ENCODE measurements at regions not wholly inside any gene's neighbourhood (a gene's known extent, or its start where the extent isn't known, plus 50 kb on each side); places are given as distances from the start of the nearest gene placed in this dataset.
"Not testable (repeated sequence)": the region's sequence is repeated elsewhere in the genome, so short reads cannot be mapped to it uniquely, and the experiment has no call there.

DNA sequence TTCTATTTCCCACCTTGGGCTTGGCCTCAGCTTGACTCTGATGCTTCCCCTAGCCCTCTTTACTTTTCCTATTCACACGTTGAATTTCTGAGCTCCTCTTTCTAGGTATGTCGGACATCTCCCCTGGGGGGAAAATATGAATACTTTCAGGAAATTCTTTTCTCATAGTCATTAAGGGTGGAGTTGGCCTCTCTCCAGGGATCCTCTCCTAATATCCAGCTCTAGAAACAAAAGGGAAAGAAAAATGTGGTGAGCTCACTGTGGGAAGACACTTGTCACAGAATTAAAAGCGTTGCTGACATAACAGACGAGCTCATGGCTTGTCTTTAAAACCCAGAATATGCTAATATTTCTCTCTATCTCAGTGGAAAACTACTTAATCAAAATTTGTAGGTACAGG lies 132.7 kb upstream of the MEX3C start:
- intact Hi-C loops (cut with micrococcal nuclease) = no loop called here

DNA sequence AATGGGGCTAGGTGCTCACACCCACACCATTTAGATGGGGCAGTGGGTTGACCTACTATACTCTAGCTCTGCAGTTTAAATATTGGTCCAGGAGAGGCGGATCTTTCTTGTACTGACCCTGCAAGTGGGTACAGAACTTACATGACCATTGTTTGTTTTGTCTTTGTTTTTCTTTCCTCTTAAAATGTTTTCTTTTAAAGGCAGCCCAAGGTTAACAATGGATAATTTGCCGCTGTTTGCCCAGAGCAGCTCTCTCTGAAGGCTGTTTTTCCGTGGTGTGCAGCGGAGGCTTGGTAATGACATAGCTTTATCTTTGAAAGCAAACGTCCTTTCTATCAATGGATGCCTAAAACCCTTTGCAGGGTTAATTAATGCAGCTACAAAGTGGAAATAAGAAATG lies 133.3 kb upstream of the MEX3C start:
- intact Hi-C loops (cut with micrococcal nuclease) = no loop called here

DNA sequence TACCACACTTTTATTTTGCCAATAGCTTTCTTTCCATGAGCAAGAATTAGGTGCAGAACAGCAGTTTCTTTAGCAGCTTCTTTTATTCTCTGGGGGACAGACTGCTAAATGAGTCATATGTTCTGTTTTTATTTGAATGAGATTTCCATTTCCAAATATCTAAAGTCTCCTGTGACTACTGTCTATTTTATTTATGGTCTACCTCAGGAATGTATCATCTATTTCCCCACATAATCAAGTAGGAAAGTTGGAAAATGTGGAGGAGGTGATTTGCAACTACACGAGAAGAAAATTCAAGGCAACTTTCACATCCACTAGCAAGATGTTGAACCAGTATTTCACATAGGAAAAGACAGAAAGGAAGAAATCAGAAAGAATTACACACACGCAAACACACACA lies 139.9 kb upstream of the MEX3C start:
- intact Hi-C loops (cut with micrococcal nuclease) = no loop called here

DNA sequence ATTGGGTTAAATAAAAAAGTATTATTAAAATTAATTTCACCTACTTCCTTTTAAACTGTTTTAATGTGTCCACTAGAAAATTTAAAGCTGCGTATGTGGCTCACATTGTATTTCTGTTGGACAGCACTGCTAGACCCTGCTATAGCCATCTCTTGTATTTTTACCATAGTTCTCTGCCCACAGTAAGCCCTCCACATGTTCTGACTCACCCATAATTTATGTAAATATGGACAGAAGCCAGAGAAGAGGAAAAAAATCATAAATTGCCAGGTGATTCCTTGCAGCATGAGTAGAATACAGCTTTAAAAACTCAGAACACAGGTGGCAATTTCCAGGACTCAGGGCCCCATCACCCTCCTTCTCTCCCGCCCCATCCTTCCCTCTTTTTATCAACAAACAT lies 142.4 kb upstream of the MEX3C start:
- intact Hi-C loops (cut with micrococcal nuclease) = no loop called here

DNA sequence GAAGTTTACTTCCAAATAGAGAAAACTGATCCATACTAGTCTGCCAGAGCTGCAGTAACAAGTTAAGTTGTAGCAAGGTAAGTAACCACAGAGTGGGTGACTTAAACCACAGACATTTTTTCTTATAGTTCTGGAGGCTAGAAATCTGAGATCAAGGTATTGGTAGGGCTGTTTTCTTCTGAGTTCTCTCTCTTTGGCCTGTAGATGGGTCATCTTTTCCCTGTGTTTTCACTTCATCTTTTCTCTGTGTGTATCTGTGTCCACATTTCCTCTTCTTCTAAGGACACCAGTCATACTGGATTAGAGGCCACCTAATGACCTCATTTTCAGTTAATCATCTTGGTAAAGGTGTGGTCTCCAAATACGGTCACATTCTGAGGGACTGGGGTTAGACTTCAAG lies 142.9 kb upstream of the MEX3C start:
- intact Hi-C loops (cut with micrococcal nuclease) = no loop called here

GRCh38 chr18:51342815-51343214 lies 145.3 kb upstream of the MEX3C start:
- intact Hi-C loops (cut with micrococcal nuclease) = no loop called here

- intact Hi-C loops (cut with micrococcal nuclease) = no loop called here
Measured at GRCh38 chr18:51345848-51346391, 148.4 kb upstream of the MEX3C start.

DNA sequence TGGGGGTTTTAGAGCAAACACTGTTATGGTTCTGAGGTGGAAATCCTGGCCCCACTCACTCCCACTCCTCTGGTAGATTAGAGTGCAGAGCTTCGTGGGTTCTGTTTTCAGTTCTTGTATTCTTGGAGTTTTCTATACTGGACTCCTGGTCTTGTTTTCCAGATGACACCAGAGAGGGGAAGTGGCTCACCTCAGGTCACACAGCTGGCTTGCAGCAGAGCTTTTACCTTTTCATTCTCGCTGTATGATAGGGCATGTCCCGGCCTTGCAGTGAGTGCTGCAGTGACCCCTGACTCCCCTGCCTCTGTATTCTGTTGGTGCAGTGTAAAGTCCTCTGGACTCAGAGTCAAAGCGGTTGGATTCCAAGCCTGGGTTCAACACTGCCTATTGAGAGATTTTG lies 148.9 kb upstream of the MEX3C start:
- intact Hi-C loops (cut with micrococcal nuclease) = no loop called here

GRCh38 chr18:51350081-51350480 lies 152.6 kb upstream of the MEX3C start:
- intact Hi-C loops (cut with micrococcal nuclease) = no loop called here

- intact Hi-C loops (cut with micrococcal nuclease) = no loop called here
Measured at GRCh38 chr18:51355841-51356240, 158.4 kb upstream of the MEX3C start.

- intact Hi-C loops (cut with micrococcal nuclease) = not testable (repeated sequence)
Measured at GRCh38 chr18:51360301-51360700, 162.8 kb upstream of the MEX3C start.

- intact Hi-C loops (cut with micrococcal nuclease) = no loop called here
Measured at GRCh38 chr18:51361130-51361860, 163.8 kb upstream of the MEX3C start.

DNA sequence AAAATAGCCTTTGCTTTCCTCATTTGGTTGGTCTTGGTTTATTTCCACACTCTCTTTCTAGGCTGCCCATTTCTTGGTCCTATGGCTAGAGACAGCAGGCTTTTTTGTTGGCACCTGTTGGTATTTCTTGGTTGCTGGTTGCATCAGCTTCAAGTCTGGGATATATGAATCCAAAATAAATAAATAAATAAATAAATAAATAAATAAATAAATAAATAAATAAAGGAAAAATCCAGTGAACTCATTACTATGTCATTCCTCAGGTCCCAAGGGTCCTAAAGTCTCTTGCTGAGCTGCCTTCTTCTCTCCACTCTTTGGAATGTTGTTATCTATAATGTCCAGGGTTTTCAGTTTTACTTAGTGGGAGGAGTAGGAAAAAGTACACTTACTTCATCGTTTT lies 165.9 kb upstream of the MEX3C start:
- intact Hi-C loops (cut with micrococcal nuclease) = no loop called here

- intact Hi-C loops (cut with micrococcal nuclease) = no loop called here
Measured at GRCh38 chr18:51370996-51371395, 173.5 kb upstream of the MEX3C start.

DNA sequence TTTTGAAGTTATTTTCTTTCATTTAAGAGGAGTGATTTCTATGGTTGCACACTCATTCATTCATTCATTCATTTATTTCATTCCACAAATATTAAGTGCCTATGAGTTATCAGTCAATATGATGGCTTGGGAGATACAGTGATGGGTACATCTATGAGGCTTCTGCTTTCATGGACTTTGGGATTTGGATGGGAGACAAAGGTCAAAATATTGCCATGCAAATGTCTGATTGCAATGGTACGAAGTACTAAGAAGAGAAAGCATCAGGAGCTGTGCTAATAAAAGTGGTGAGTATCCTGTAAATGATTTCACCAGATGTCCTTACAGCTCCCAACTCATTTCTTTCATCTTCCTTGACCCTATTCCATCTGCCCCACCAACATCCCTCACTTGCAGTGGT lies 174.4 kb upstream of the MEX3C start:
- intact Hi-C loops (cut with micrococcal nuclease) = no loop called here

DNA sequence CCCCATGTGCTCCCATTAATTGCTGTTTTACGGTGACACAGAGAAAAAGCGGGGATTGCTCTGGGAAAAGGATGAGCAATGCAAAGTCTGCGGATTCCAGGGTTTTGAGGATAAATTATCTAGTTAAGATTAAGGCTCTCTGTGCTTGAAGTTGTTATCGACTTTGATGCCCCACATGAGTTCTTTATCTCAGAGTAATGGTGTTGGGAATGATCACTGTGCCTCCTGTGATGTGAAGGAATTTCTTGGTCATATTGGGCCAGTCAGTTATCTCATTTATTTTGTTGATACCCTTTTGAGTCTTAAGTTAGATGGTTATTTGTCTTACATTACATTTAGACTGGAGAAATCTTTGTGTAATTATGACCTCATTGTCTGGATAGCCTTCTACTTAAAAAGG lies 184.6 kb upstream of the MEX3C start:
- intact Hi-C loops (cut with micrococcal nuclease) = no loop called here

GRCh38 chr18:51383116-51383515 lies 185.6 kb upstream of the MEX3C start:
- intact Hi-C loops (cut with micrococcal nuclease) = no loop called here

DNA sequence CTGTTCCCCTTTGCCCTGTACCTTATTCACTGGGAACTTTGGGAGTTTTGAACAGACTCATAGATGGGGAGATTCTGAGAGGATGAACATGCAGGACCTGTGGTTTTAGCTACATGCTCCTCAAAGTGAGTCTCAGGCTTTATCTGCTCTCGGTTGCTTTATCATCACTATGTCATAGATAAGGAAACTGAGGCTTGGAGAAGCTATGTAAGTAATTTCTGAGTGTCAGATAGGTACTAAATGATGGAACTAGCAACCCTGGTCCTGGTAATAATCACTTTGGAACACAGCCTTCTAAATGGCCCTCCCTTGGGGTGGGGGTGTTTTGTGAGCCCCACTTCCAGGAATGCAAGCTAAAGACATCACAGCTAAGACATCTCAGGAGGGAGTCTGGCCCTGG lies 186.2 kb upstream of the MEX3C start:
- intact Hi-C loops (cut with micrococcal nuclease) = loop anchor here (1.0 kb wide), 2 partner anchors 273 to 563 kb away; partner anchors contain the start of gene MRO

GRCh38 chr18:51385270-51385669 lies 187.8 kb upstream of the MEX3C start:
- intact Hi-C loops (cut with micrococcal nuclease) = no loop called here

DNA sequence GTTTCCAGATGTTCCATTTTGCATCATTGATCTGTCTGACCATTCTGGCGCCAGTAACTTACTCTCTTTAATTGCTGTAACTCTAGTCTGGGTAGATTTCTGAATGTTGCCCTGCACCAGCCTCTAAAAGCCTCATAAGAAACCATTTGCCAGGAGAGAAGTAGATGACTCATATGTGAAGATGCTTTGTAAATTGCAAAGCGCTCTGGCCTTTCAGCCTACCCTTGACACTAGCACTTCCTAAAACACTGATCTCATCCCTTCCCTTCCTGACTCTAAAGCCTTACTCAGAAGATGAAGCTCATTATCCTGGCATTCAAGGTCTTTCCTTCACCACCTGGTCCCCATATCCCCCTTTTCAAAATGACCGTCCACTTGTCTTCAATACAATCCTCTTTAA lies 193.2 kb upstream of the MEX3C start:
- intact Hi-C loops (cut with micrococcal nuclease) = no loop called here

GRCh38 chr18:51391215-51391614 lies 193.7 kb upstream of the MEX3C start:
- intact Hi-C loops (cut with micrococcal nuclease) = no loop called here

DNA sequence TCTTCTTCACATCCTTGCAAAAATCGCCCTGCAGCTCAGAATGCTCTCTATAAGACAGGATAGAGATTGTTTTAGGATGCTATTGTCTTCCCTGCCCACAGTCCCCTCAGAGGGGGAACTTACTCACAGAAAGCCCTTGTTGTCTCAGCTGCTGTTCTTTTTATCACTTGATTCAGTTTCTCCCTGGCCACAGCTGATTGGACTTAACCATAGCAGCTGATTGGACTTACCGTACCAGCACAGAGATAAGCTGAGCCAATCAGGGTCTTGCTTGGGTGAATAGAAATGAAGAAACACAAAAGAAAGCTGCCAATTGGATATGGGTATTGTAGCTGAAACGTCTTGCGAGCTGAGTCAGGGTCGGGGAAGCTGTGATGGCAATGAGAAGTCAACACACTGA lies 194.2 kb upstream of the MEX3C start:
- intact Hi-C loops (cut with micrococcal nuclease) = no loop called here

GRCh38 chr18:51397347-51397962 lies 200.0 kb upstream of the MEX3C start:
- intact Hi-C loops (cut with micrococcal nuclease) = no loop called here

Data from T-helper 1 cell treated with Interleukin-12 subunit alpha and Interleukin-12 subunit beta and Interleukin-4 antibody, amounts not matched to agents 30 ng/mL and 1 ng/mL, for 36 hours (primary cell).